WTC11 (cell line): ENCODE measurements at regions not wholly inside any gene's neighbourhood (a gene's known extent, or its start where the extent isn't known, plus 50 kb on each side); places are given as distances from the start of the nearest gene placed in this dataset.

ENCODE experiments used
- ATAC-seq: fragments of 200-7000 bp; cut with Tn5 transposase; 2 replicates; pipeline ENCODE4 v1.10.0; 2021; ENCODE audit warnings: mild to moderate bottlenecking, moderate library complexity
- CTCF ChIA-PET: fragments of 300-600 bp; sonication (Branson Sonifier 250); formaldehyde crosslinking; loops from one replicate; lab custom pipeline; 2021; ENCODE audit warnings: antibody characterized with exemption; lab: Charles Lee
- POLR2A ChIA-PET: fragments of 350-600 bp; sonication (Branson Sonifier 250); formaldehyde crosslinking; loops from one replicate; lab custom pipeline; 2021; ENCODE audit warnings: antibody characterized with exemption; lab: Charles Lee
- DNase-seq: peaks from one replicate; pipeline ENCODE4 v3.0.0; 2021; ENCODE audit warnings: low spot score
- H3K27ac Mint-ChIP-seq: 2 replicates; pipeline ENCODE4 v1.8.0; 2021; ENCODE audit warnings: mixed read lengths
- H3K27me3 Mint-ChIP-seq: 2 replicates; pipeline ENCODE4 v1.8.0; 2021; ENCODE audit warnings: low read depth, mild to moderate bottlenecking, moderate library complexity, mixed read lengths
- H3K36me3 Mint-ChIP-seq: 2 replicates; pipeline ENCODE4 v1.8.0; 2021; ENCODE audit warnings: mixed read lengths
- H3K4me1 Mint-ChIP-seq: 2 replicates; pipeline ENCODE4 v1.8.0; 2022; ENCODE audit warnings: mixed read lengths
- H3K4me3 Mint-ChIP-seq: 2 replicates; pipeline ENCODE4 v1.8.0; 2021; ENCODE audit warnings: mild to moderate bottlenecking, moderate library complexity, mixed read lengths
- H3K9me3 Mint-ChIP-seq: 2 replicates; pipeline ENCODE4 v1.8.0; 2021; ENCODE audit warnings: mixed read lengths
- CREM ChIP-seq: sonication (generic); formaldehyde crosslinking; IDR thresholded peaks from 2 replicates; pipeline ENCODE4 v1.8.1; 2022; ENCODE audit warnings: mild to moderate bottlenecking, missing genetic modification reagents, moderate library complexity
- ELF4 ChIP-seq: sonication (generic); formaldehyde crosslinking; IDR thresholded peaks from 2 replicates; pipeline ENCODE4 v1.8.1; 2022; ENCODE audit warnings: low read depth, mild to moderate bottlenecking, moderate library complexity, missing genetic modification reagents
- FOXK1 ChIP-seq: sonication (generic); formaldehyde crosslinking; IDR thresholded peaks from 2 replicates; pipeline ENCODE4 v1.8.0; 2022; ENCODE audit warnings: mild to moderate bottlenecking, moderate library complexity, missing genetic modification reagents
- GABPB1 ChIP-seq: sonication (generic); formaldehyde crosslinking; IDR thresholded peaks from 2 replicates; pipeline ENCODE4 v1.8.1; 2023; ENCODE audit warnings: mild to moderate bottlenecking, missing genetic modification reagents
- GRHL2 ChIP-seq: fragments of 250-450 bp; sonication (Bioruptor Pico); IDR thresholded peaks from 2 replicates; pipeline ENCODE4 v1.8.0; 2022; ENCODE audit warnings: mild to moderate bottlenecking, moderate library complexity; ENCODE audit not compliant: insufficient replicate concordance, severe bottlenecking
- IRF2 ChIP-seq: sonication (generic); formaldehyde crosslinking; IDR thresholded peaks from 2 replicates; pipeline ENCODE4 v1.8.0; 2022; ENCODE audit warnings: low read depth, missing genetic modification reagents, borderline replicate concordance
- MXD4 ChIP-seq: fragments of 250-450 bp; sonication (Bioruptor Pico); IDR thresholded peaks from 2 replicates; pipeline ENCODE4 v1.8.0; 2021; ENCODE audit warnings: mild to moderate bottlenecking, moderate library complexity, borderline replicate concordance
- NR3C1 ChIP-seq: sonication (generic); formaldehyde crosslinking; conservative IDR thresholded peaks from 2 replicates; pipeline ENCODE4 v1.8.1; 2023; ENCODE audit warnings: low read depth, mild to moderate bottlenecking, missing genetic modification reagents
- SP1 ChIP-seq: sonication (generic); formaldehyde crosslinking; conservative IDR thresholded peaks from 2 replicates; pipeline ENCODE4 v1.8.1; 2022; ENCODE audit warnings: missing genetic modification reagents
- TEAD4 ChIP-seq: sonication (generic); formaldehyde crosslinking; IDR thresholded peaks from 2 replicates; pipeline ENCODE4 v1.8.0; 2022; ENCODE audit warnings: mild to moderate bottlenecking, missing genetic modification reagents
- ZNF232 ChIP-seq: sonication (generic); formaldehyde crosslinking; IDR thresholded peaks from 2 replicates; pipeline ENCODE4 v1.8.0; 2022; ENCODE audit warnings: mild to moderate bottlenecking, missing genetic modification reagents
- ZNF317 ChIP-seq: sonication (generic); formaldehyde crosslinking; IDR thresholded peaks from 2 replicates; pipeline ENCODE4 v1.8.1; 2023; ENCODE audit warnings: low read depth, mild to moderate bottlenecking, moderate library complexity, missing genetic modification reagents, borderline replicate concordance
- ZNF416 ChIP-seq: fragments of 250-450 bp; sonication (Bioruptor Pico); IDR thresholded peaks from 2 replicates; pipeline ENCODE4 v1.9.0; 2021; ENCODE audit warnings: mild to moderate bottlenecking, inconsistent platforms
- ZNF423 ChIP-seq: fragments of 250-450 bp; sonication (Bioruptor Pico); IDR thresholded peaks from 2 replicates; pipeline ENCODE4 v2.1.2; 2022; ENCODE audit warnings: mild to moderate bottlenecking, moderate library complexity
- TF ChIP-seq, protein P1 (sequence below): sonication (generic); formaldehyde crosslinking; IDR thresholded peaks from 2 replicates; pipeline ENCODE4 v1.8.1; 2022; ENCODE audit warnings: low read depth, missing genetic modification reagents, borderline replicate concordance
- TF ChIP-seq, protein P2 (sequence below): sonication (generic); formaldehyde crosslinking; IDR thresholded peaks from 2 replicates; pipeline ENCODE4 v1.8.1; 2022; ENCODE audit warnings: missing genetic modification reagents, borderline replicate concordance
- TF ChIP-seq, protein P3 (sequence below): sonication (generic); formaldehyde crosslinking; IDR thresholded peaks from 2 replicates; pipeline ENCODE4 v1.8.0; 2023; ENCODE audit warnings: missing genetic modification reagents, mild to moderate bottlenecking, borderline replicate concordance
- TF ChIP-seq, protein P4 (sequence below): sonication (generic); formaldehyde crosslinking; IDR thresholded peaks from 2 replicates; pipeline ENCODE4 v1.8.1; 2023; ENCODE audit warnings: mild to moderate bottlenecking, missing genetic modification reagents, moderate library complexity
- TF ChIP-seq, protein P5 (sequence below): sonication (generic); formaldehyde crosslinking; IDR thresholded peaks from 2 replicates; pipeline ENCODE4 v1.8.1; 2022; ENCODE audit warnings: mild to moderate bottlenecking, missing genetic modification reagents, moderate library complexity, borderline replicate concordance
- TF ChIP-seq, protein P6 (sequence below): sonication (generic); formaldehyde crosslinking; IDR thresholded peaks from 2 replicates; pipeline ENCODE4 v1.8.0; 2022; ENCODE audit warnings: mild to moderate bottlenecking, missing genetic modification reagents
- TF ChIP-seq, protein P7 (sequence below): fragments of 250-450 bp; sonication (Bioruptor Pico); IDR thresholded peaks from 2 replicates; pipeline ENCODE4 v1.9.0; 2021; ENCODE audit warnings: mild to moderate bottlenecking
- TF ChIP-seq, protein P8 (sequence below): fragments of 250-450 bp; sonication (Bioruptor Pico); IDR thresholded peaks from 2 replicates; pipeline ENCODE4 v2.1.2; 2022; ENCODE audit warnings: mild to moderate bottlenecking, moderate library complexity

DNA sequence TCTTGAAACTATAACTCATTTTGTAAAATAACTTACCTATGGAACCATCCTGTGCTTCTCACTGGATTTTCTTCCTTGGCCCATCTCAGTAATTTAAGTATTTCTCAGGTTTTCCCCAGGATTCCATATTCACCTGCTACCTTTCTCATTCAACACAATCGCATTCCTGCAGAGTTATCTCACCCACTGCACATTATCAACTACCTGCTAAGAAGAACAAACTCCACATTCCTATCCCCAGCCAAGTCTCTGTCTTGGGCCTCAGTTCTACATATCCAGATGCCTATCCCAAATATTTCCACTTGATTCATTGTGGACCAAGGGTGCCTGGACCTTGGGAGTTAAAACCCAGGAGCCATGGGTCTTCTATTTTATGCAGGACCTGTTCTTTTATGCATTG lies 60.2 kb upstream of the KCNQ5 start:
- TF ChIP-seq TEAD4 (CRISPR knock-in tag) (no peak), CREM (CRISPR knock-in tag) (no peak), ZNF317 (CRISPR knock-in tag) (no peak), GRHL2 (no peak), NR3C1 (no peak), SP1 (CRISPR knock-in tag) (no peak)
- TF ChIP-seq, protein P1, sequence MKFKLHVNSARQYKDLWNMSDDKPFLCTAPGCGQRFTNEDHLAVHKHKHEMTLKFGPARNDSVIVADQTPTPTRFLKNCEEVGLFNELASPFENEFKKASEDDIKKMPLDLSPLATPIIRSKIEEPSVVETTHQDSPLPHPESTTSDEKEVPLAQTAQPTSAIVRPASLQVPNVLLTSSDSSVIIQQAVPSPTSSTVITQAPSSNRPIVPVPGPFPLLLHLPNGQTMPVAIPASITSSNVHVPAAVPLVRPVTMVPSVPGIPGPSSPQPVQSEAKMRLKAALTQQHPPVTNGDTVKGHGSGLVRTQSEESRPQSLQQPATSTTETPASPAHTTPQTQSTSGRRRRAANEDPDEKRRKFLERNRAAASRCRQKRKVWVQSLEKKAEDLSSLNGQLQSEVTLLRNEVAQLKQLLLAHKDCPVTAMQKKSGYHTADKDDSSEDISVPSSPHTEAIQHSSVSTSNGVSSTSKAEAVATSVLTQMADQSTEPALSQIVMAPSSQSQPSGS (CRISPR knock-in tag) = no peak
- TF ChIP-seq, protein P2, sequence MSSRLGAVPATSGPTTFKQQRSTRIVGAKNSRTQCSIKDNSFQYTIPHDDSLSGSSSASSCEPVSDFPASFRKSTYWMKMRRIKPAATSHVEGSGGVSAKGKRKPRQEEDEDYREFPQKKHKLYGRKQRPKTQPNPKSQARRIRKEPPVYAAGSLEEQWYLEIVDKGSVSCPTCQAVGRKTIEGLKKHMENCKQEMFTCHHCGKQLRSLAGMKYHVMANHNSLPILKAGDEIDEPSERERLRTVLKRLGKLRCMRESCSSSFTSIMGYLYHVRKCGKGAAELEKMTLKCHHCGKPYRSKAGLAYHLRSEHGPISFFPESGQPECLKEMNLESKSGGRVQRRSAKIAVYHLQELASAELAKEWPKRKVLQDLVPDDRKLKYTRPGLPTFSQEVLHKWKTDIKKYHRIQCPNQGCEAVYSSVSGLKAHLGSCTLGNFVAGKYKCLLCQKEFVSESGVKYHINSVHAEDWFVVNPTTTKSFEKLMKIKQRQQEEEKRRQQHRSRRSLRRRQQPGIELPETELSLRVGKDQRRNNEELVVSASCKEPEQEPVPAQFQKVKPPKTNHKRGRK (CRISPR knock-in tag) = no peak
- TF ChIP-seq, all 79 proteins: peak for 0
- Mint-ChIP-seq H3K9me3 (no peaks in the 10 kb centered on the region), H3K4me3 (no peak overlapping the region), H3K27ac (peak overlapping the region; percentile 7), H3K27me3 (no peaks in the 10 kb centered on the region), H3K36me3 (no peaks in the 10 kb centered on the region), H3K4me1 (peaks cover 29% of the 10 kb centered on the region)
- ChIA-PET CTCF (no interaction called here), POLR2A (no interaction called here)
- ATAC-seq (peak; percentile 84), DNase-seq (no peak)

DNA sequence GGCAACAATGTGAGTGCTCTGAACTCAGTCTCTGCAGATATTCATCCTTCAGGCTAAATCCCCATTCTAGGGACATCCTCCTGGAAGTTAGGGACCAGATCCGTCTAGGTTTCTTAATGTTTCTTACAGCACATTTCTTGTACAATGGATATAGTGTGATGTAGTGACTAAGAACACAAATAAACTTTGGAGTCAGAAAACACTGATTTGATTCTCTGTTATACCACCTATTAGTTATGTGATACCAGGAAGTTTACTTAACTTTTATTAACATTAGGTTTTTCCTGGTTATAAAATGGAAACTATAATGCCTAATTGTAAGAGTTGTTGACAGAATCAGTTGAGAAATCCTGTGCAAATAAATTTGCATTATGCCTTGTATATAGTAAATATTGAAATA lies 57.6 kb upstream of the KCNQ5 start:
- peaks cover 20% of the 10 kb centered on the region for H3K4me1 Mint-ChIP-seq
- peaks cover 9% of the 10 kb centered on the region for H3K36me3 Mint-ChIP-seq
- DNase-seq (no peak), ATAC-seq (no peak)
- no peak overlapping the region for H3K27ac Mint-ChIP-seq
- no peaks in the 10 kb centered on the region for H3K27me3 Mint-ChIP-seq
- ChIA-PET POLR2A (no interaction called here), CTCF (no interaction called here)
- peaks cover 10% of the 10 kb centered on the region for H3K9me3 Mint-ChIP-seq
- H3K4me3 Mint-ChIP-seq = no peak overlapping the region
- TF ChIP-seq ZNF232 (CRISPR knock-in tag) (no peak), ZNF416 (CRISPR knock-in tag) (no peak), ZNF423 (no peak), IRF2 (CRISPR knock-in tag) (no peak), ELF4 (CRISPR knock-in tag) (no peak), MXD4 (CRISPR knock-in tag) (no peak), ZNF317 (CRISPR knock-in tag) (no peak), GABPB1 (CRISPR knock-in tag) (no peak), FOXK1 (CRISPR knock-in tag) (no peak)
- TF ChIP-seq, protein P3, sequence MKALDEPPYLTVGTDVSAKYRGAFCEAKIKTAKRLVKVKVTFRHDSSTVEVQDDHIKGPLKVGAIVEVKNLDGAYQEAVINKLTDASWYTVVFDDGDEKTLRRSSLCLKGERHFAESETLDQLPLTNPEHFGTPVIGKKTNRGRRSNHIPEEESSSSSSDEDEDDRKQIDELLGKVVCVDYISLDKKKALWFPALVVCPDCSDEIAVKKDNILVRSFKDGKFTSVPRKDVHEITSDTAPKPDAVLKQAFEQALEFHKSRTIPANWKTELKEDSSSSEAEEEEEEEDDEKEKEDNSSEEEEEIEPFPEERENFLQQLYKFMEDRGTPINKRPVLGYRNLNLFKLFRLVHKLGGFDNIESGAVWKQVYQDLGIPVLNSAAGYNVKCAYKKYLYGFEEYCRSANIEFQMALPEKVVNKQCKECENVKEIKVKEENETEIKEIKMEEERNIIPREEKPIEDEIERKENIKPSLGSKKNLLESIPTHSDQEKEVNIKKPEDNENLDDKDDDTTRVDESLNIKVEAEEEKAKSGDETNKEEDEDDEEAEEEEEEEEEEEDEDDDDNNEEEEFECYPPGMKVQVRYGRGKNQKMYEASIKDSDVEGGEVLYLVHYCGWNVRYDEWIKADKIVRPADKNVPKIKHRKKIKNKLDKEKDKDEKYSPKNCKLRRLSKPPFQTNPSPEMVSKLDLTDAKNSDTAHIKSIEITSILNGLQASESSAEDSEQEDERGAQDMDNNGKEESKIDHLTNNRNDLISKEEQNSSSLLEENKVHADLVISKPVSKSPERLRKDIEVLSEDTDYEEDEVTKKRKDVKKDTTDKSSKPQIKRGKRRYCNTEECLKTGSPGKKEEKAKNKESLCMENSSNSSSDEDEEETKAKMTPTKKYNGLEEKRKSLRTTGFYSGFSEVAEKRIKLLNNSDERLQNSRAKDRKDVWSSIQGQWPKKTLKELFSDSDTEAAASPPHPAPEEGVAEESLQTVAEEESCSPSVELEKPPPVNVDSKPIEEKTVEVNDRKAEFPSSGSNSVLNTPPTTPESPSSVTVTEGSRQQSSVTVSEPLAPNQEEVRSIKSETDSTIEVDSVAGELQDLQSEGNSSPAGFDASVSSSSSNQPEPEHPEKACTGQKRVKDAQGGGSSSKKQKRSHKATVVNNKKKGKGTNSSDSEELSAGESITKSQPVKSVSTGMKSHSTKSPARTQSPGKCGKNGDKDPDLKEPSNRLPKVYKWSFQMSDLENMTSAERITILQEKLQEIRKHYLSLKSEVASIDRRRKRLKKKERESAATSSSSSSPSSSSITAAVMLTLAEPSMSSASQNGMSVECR (CRISPR knock-in tag) = no peak
- TF ChIP-seq, protein P4, sequence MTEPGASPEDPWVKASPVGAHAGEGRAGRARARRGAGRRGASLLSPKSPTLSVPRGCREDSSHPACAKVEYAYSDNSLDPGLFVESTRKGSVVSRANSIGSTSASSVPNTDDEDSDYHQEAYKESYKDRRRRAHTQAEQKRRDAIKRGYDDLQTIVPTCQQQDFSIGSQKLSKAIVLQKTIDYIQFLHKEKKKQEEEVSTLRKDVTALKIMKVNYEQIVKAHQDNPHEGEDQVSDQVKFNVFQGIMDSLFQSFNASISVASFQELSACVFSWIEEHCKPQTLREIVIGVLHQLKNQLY (CRISPR knock-in tag) = no peak
- TF ChIP-seq, protein P5, sequence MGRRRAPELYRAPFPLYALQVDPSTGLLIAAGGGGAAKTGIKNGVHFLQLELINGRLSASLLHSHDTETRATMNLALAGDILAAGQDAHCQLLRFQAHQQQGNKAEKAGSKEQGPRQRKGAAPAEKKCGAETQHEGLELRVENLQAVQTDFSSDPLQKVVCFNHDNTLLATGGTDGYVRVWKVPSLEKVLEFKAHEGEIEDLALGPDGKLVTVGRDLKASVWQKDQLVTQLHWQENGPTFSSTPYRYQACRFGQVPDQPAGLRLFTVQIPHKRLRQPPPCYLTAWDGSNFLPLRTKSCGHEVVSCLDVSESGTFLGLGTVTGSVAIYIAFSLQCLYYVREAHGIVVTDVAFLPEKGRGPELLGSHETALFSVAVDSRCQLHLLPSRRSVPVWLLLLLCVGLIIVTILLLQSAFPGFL (CRISPR knock-in tag) = no peak
- TF ChIP-seq, protein P6, sequence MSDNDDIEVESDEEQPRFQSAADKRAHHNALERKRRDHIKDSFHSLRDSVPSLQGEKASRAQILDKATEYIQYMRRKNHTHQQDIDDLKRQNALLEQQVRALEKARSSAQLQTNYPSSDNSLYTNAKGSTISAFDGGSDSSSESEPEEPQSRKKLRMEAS (CRISPR knock-in tag) = no peak
- TF ChIP-seq, protein P7, sequence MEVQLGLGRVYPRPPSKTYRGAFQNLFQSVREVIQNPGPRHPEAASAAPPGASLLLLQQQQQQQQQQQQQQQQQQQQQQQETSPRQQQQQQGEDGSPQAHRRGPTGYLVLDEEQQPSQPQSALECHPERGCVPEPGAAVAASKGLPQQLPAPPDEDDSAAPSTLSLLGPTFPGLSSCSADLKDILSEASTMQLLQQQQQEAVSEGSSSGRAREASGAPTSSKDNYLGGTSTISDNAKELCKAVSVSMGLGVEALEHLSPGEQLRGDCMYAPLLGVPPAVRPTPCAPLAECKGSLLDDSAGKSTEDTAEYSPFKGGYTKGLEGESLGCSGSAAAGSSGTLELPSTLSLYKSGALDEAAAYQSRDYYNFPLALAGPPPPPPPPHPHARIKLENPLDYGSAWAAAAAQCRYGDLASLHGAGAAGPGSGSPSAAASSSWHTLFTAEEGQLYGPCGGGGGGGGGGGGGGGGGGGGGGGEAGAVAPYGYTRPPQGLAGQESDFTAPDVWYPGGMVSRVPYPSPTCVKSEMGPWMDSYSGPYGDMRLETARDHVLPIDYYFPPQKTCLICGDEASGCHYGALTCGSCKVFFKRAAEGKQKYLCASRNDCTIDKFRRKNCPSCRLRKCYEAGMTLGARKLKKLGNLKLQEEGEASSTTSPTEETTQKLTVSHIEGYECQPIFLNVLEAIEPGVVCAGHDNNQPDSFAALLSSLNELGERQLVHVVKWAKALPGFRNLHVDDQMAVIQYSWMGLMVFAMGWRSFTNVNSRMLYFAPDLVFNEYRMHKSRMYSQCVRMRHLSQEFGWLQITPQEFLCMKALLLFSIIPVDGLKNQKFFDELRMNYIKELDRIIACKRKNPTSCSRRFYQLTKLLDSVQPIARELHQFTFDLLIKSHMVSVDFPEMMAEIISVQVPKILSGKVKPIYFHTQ (CRISPR knock-in tag) = no peak
- TF ChIP-seq, protein P8, sequence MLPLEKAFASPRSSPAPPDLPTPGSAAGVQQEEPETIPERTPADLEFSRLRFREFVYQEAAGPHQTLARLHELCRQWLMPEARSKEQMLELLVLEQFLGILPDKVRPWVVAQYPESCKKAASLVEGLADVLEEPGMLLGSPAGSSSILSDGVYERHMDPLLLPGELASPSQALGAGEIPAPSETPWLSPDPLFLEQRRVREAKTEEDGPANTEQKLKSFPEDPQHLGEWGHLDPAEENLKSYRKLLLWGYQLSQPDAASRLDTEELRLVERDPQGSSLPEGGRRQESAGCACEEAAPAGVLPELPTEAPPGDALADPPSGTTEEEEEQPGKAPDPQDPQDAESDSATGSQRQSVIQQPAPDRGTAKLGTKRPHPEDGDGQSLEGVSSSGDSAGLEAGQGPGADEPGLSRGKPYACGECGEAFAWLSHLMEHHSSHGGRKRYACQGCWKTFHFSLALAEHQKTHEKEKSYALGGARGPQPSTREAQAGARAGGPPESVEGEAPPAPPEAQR (CRISPR knock-in tag) = no peak
